Stimulated activated CD4-positive, alpha-beta T cell treated with anti-CD3 and anti-CD28 coated beads, TNF-alpha, amount 100 ng/mL, for 4 hours (primary cell): ENCODE measurements at regions not wholly inside any gene's neighbourhood (a gene's known extent, or its start where the extent isn't known, plus 50 kb on each side); places are given as distances from the start of the nearest gene placed in this dataset.
"Not testable (repeated sequence)": the region's sequence is repeated elsewhere in the genome, so short reads cannot be mapped to it uniquely, and the experiment has no call there.

Source experiments
- DNase-seq, 3 experiments: peaks; one replicate each; pipeline ENCODE4 v3.0.0-alpha.2; 2020; ENCODE audit warnings: low read depth in 3 of 3

- no peak for DNase-seq
Measured at GRCh38 chr2:196277002-196277401, 105.6 kb upstream of the STK17B start.

GRCh38 chr2:196278491-196278911 lies 107.1 kb upstream of the STK17B start:
- no peak for DNase-seq

- no peak for DNase-seq
Measured at GRCh38 chr2:196279541-196279940, 108.2 kb upstream of the STK17B start.

- no peak for DNase-seq
Measured at GRCh38 chr2:196284144-196284844, 112.9 kb upstream of the STK17B start.

- DNase-seq: no peak
Measured at GRCh38 chr2:196284866-196285557, 113.6 kb upstream of the STK17B start.

- no peak for DNase-seq
Measured at GRCh38 chr2:196286821-196287220, 115.4 kb upstream of the STK17B start.

GRCh38 chr2:196287523-196287922 lies 116.1 kb upstream of the STK17B start:
- DNase-seq: no peak

GRCh38 chr2:196288006-196288538 lies 116.7 kb upstream of the STK17B start:
- DNase-seq: no peak

GRCh38 chr2:196289000-196289399 lies 117.6 kb upstream of the STK17B start:
- DNase-seq: no peak

- DNase-seq: no peak
Measured at GRCh38 chr2:196290136-196290535, 118.8 kb upstream of the STK17B start.

- no peak for DNase-seq
Measured at GRCh38 chr2:196290569-196290968, 119.2 kb upstream of the STK17B start.

- DNase-seq: no peak
Measured at GRCh38 chr2:196291426-196291825, 120.0 kb upstream of the STK17B start.

- no peak for DNase-seq
Measured at GRCh38 chr2:196291873-196292800, 120.8 kb upstream of the STK17B start.

- DNase-seq: no peak
Measured at GRCh38 chr2:196293751-196294515, 122.6 kb upstream of the STK17B start.

- DNase-seq: no peak
Measured at GRCh38 chr2:196294516-196294909, 123.1 kb upstream of the STK17B start.

GRCh38 chr2:196295005-196295404 lies 123.6 kb upstream of the STK17B start:
- DNase-seq: no peak

- DNase-seq: not testable (repeated sequence)
Measured at GRCh38 chr2:196298106-196298723, 126.8 kb upstream of the STK17B start.

- no peak for DNase-seq
Measured at GRCh38 chr2:196307775-196308305, 136.5 kb upstream of the STK17B start.

- no peak for DNase-seq
Measured at GRCh38 chr2:196309691-196310090, 138.3 kb upstream of the STK17B start.

GRCh38 chr2:196314157-196314556 lies 142.8 kb upstream of the STK17B start:
- no peak for DNase-seq

GRCh38 chr2:196314780-196315179 lies 143.4 kb upstream of the STK17B start:
- DNase-seq: no peak
